ENCODE measurements at regions not wholly inside any gene's neighbourhood (a gene's known extent, or its start where the extent isn't known, plus 50 kb on each side); places are given as distances from the start of the nearest gene placed in this dataset.

DNA sequence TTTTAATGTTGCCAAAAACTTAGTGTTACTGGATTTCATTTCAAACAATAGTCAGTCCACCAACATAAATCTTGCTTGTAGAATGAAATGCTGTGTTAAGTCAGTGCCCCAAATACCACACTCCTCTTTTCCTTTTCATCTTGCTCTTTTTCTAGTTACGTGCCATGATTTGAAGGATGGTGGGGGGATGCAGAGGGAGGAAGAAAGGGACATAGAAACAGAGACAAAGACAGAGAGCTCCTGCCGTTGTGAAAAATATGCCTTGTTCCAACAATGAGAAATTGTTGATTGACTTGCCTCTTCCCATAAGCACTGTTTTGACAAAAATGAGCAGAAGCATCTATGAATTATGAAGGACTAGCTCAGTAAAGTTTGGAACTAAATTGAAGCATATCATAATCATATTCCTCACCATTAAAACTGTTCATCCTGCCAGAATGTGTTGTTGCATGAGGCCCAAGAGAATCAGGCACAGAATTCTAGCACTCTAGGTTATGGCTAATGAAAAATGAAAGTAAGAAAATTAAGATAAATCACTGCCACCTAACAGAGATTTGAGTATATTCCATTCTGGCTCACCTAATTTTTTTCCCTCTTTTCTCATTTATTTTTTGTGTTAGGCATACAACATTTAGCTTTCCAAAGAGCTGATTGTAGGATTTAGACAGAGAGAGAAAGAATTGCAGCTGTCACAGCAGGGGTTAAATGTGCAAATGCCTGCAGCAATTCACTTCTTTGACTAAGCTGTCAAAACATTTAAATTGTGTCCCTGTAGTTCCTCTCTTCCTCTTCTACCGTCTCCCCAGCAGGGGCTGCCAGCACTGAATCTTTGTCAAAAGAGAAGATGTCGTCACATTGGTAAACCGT is 111.6 kb upstream of the PTPN13 start:
- TF ChIP-seq, protein P1, sequence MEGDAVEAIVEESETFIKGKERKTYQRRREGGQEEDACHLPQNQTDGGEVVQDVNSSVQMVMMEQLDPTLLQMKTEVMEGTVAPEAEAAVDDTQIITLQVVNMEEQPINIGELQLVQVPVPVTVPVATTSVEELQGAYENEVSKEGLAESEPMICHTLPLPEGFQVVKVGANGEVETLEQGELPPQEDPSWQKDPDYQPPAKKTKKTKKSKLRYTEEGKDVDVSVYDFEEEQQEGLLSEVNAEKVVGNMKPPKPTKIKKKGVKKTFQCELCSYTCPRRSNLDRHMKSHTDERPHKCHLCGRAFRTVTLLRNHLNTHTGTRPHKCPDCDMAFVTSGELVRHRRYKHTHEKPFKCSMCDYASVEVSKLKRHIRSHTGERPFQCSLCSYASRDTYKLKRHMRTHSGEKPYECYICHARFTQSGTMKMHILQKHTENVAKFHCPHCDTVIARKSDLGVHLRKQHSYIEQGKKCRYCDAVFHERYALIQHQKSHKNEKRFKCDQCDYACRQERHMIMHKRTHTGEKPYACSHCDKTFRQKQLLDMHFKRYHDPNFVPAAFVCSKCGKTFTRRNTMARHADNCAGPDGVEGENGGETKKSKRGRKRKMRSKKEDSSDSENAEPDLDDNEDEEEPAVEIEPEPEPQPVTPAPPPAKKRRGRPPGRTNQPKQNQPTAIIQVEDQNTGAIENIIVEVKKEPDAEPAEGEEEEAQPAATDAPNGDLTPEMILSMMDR (conservative IDR thresholded peaks at IDR 0.05), result no peak
- TF ChIP-seq EZH2 (IDR thresholded peaks at IDR 0.05; ENCODE audit: low read depth), result no peak
